MCF 10A (cell line): ENCODE measurements at regions not wholly inside any gene's neighbourhood (a gene's known extent, or its start where the extent isn't known, plus 50 kb on each side); places are given as distances from the start of the nearest gene placed in this dataset.

ENCODE experiments used
- BruUV-seq: library from RNA; stranded (reverse); fragments of 400-500 nt; replicated peaks from 2 replicates; lab custom pipeline; 2021; lab: Mats Ljungman, UMichigan
- CTCF ChIA-PET: fragments of 300-600 bp; sonication (Branson Sonifier 250); formaldehyde crosslinking; extraction: SDS; loops from one replicate; lab custom pipeline; 2021; ENCODE audit warnings: antibody characterized with exemption, inconsistent platforms; lab: Yijun Ruan, JAX
- POLR2A ChIA-PET: fragments of 300-600, 350-650 bp; sonication (Branson Sonifier 250); formaldehyde crosslinking; extraction: SDS; loops from one replicate; lab custom pipeline; 2020; ENCODE audit warnings: antibody characterized with exemption, inconsistent platforms; lab: Yijun Ruan, JAX
- DNase-seq: peaks from one replicate; pipeline ENCODE4 v3.0.0-alpha.2; 2018; ENCODE audit not compliant: unreplicated experiment
- H3K27ac Mint-ChIP-seq: one replicate; pipeline ENCODE4 v1.8.0; 2022; ENCODE audit warnings: mild to moderate bottlenecking, low read depth, mixed read lengths; ENCODE audit not compliant: unreplicated experiment
- H3K27me3 Mint-ChIP-seq: one replicate; pipeline ENCODE4 v1.8.0; 2022; ENCODE audit warnings: mixed read lengths; ENCODE audit not compliant: insufficient read depth, unreplicated experiment
- H3K36me3 Mint-ChIP-seq: one replicate; pipeline ENCODE4 v1.8.0; 2022; ENCODE audit warnings: mild to moderate bottlenecking, moderate library complexity, mixed read lengths; ENCODE audit not compliant: insufficient read depth, unreplicated experiment
- H3K4me1 Mint-ChIP-seq: one replicate; pipeline ENCODE4 v1.8.0; 2022; ENCODE audit warnings: mixed read lengths; ENCODE audit not compliant: insufficient read depth, unreplicated experiment
- H3K4me3 Mint-ChIP-seq: one replicate; pipeline ENCODE4 v1.8.0; 2022; ENCODE audit warnings: mild to moderate bottlenecking, moderate library complexity, mixed read lengths; ENCODE audit not compliant: unreplicated experiment
- H3K9me3 Mint-ChIP-seq: one replicate; pipeline ENCODE4 v1.8.0; 2022; ENCODE audit warnings: mixed read lengths; ENCODE audit not compliant: unreplicated experiment
- CTCF ChIP-seq: fragments of 200-600 bp; IDR thresholded peaks from one replicate; pipeline ENCODE4 v1.8.0; 2022; ENCODE audit warnings: antibody characterized with exemption, mild to moderate bottlenecking; ENCODE audit not compliant: unreplicated experiment
- intact Hi-C: fragments of 100-400 bp; cut with micrococcal nuclease; formaldehyde crosslinking; loops from 2 replicates; pipeline ENCODE4 v1.14.1; 2022

GRCh38 chr12:111110556-111110955 is 190.2 kb upstream of the MYL2 start:
- Mint-ChIP-seq H3K27me3 (peaks cover 34% of the 10 kb centered on the region), H3K9me3 (no peaks in the 10 kb centered on the region)
- DNase-seq = no peak

GRCh38 chr12:111108726-111109125 is 188.3 kb upstream of the MYL2 start:
- intact Hi-C loops = no loop called here
- POLR2A ChIA-PET = no interaction called here
- Mint-ChIP-seq H3K27ac (no peak overlapping the region), H3K4me3 (no peak overlapping the region), H3K9me3 (no peaks in the 10 kb centered on the region), H3K27me3 (peaks cover 22% of the 10 kb centered on the region), H3K4me1 (no peaks in the 10 kb centered on the region), H3K36me3 (no peaks in the 10 kb centered on the region)
- CTCF ChIA-PET = no interaction called here
- TF ChIP-seq CTCF = no peak
- BruUV-seq = no TSS peak
- peak; percentile 8 for DNase-seq

More at GRCh38 chr12:111110556-111110955, 190.2 kb upstream of the MYL2 start:
- no TSS peak for BruUV-seq
- Mint-ChIP-seq H3K4me3 (no peak overlapping the region), H3K4me1 (no peaks in the 10 kb centered on the region), H3K36me3 (no peaks in the 10 kb centered on the region), H3K27ac (no peak overlapping the region)
- intact Hi-C loops = no loop called here
- ChIA-PET CTCF (no interaction called here), POLR2A (interaction anchor here (1.3 kb wide), 1 partner anchor 9 kb away, joined by 3 read pairs; no protein-coding TSS in a partner anchor)
- TF ChIP-seq CTCF = no peak

GRCh38 chr12:111107392-111108178 is 187.2 kb upstream of the MYL2 start:
- no peak for DNase-seq
- BruUV-seq = no TSS peak
- H3K27ac Mint-ChIP-seq = no peak overlapping the region

GRCh38 chr12:111105294-111105693 is 184.9 kb upstream of the MYL2 start:
- Mint-ChIP-seq H3K4me3 (no peak overlapping the region), H3K9me3 (no peaks in the 10 kb centered on the region), H3K27ac (no peak overlapping the region), H3K36me3 (no peaks in the 10 kb centered on the region), H3K27me3 (peaks cover 22% of the 10 kb centered on the region), H3K4me1 (peaks cover 9% of the 10 kb centered on the region)
- POLR2A ChIA-PET = no interaction called here
- BruUV-seq = no TSS peak
- no peak for DNase-seq
- CTCF ChIA-PET = no interaction called here
- intact Hi-C loops = no loop called here
- TF ChIP-seq CTCF = no peak

More at GRCh38 chr12:111107392-111108178, 187.2 kb upstream of the MYL2 start:
- Mint-ChIP-seq H3K27me3 (peaks cover 22% of the 10 kb centered on the region), H3K9me3 (no peaks in the 10 kb centered on the region), H3K36me3 (no peaks in the 10 kb centered on the region), H3K4me3 (no peak overlapping the region), H3K4me1 (peaks cover 2% of the 10 kb centered on the region)
- TF ChIP-seq CTCF = no peak
- ChIA-PET POLR2A (interaction anchor here (0.6 kb wide), 1 partner anchor 652 kb away, joined by 5 read pairs; no protein-coding TSS in a partner anchor), CTCF (no interaction called here)
- intact Hi-C loops = no loop called here
